GM12878 (cell line): ENCODE measurements at regions not wholly inside any gene's neighbourhood (a gene's known extent, or its start where the extent isn't known, plus 50 kb on each side); places are given as distances from the start of the nearest gene placed in this dataset.

Experiments
- ATF2 ChIP-seq: IDR thresholded peaks from 2 replicates; pipeline ENCODE4 v1.6.1; 2012; ENCODE audit warnings: low read length, inconsistent platforms
- CTCF ChIP-seq, 3 experiments: IDR thresholded peaks in 2 of 3; conservative IDR thresholded peaks in 1 of 3; 2 replicates each; pipeline ENCODE4 v1.5.1; 2011; ENCODE audit warnings: low read depth in 3 of 3, low read length in 3 of 3, mild to moderate bottlenecking in 3 of 3, control low read depth in 2 of 3, moderate library complexity in 2 of 3, inconsistent platforms in 1 of 3, mixed read lengths in 1 of 3; ENCODE audit not compliant: control insufficient read depth in 2 of 3, insufficient read depth in 1 of 3; ENCODE audit errors: extremely low read depth in 1 of 3
- SMC3 ChIP-seq: IDR thresholded peaks from 2 replicates; pipeline ENCODE4 v1.6.1; 2011; ENCODE audit warnings: low read length, improper control_type of control experiment, borderline replicate concordance

- TF ChIP-seq ATF2 (no peak), CTCF (IDR thresholded peaks at IDR 0.05 in 2 of 3, conservative IDR thresholded peaks at IDR 0.05 in 1 of 3; ENCODE audit: control insufficient read depth in 2 of 3, extremely low read depth in 1 of 3, insufficient read depth in 1 of 3, low read depth in 3 of 3, low read length in 3 of 3) (no peak), SMC3 (no peak)
Observed at GRCh38 chr6:139879823-139880356, 505.4 kb upstream of the CITED2 start.
